ENCODE measurements at regions not wholly inside any gene's neighbourhood (a gene's known extent, or its start where the extent isn't known, plus 50 kb on each side); places are given as distances from the start of the nearest gene placed in this dataset. TPM values are rescaled to one million over a fixed set of nuclear protein-coding genes. Genes with fewer than 3 reads are reported as not detected.

Small RNA genes lying in the stretch of these regions (small RNA-seq; reads per million reads assigned to genes)
- gene AP001340.1 (ENCODE audit: insufficient read depth) (not detected), gene RF00019 (ENCODE audit: insufficient read depth) (not detected), gene RN7SKP236 (ENCODE audit: insufficient read depth) (not detected), gene RNA5SP489 (ENCODE audit: insufficient read depth) (not detected), gene RNU2-55P (ENCODE audit: insufficient read depth) (not detected)
